GM12878 (cell line): ENCODE measurements at regions not wholly inside any gene's neighbourhood (a gene's known extent, or its start where the extent isn't known, plus 50 kb on each side); places are given as distances from the start of the nearest gene placed in this dataset.

Experiments used
- ATAC-seq: fragments of 200-7000 bp; cut with Tn5 transposase; 3 replicates; pipeline ENCODE4 v1.9.1; 2020; ENCODE audit warnings: mild to moderate bottlenecking, moderate library complexity
- BruUV-seq: library from RNA; stranded (reverse); fragments of 400-500 nt; replicated peaks from 2 replicates; lab custom pipeline; 2021; lab: Mats Ljungman, UMichigan
- CTCF ChIA-PET: fragments of 300-600 bp; sonication (Branson Sonifier 250); formaldehyde crosslinking; extraction: SDS; loops from one replicate; lab custom pipeline; 2021; ENCODE audit warnings: inconsistent platforms; lab: Yijun Ruan, JAX
- POLR2A ChIA-PET: fragments of 350-600 bp; formaldehyde crosslinking; extraction: SDS; loops from one replicate; lab custom pipeline; 2021; ENCODE audit warnings: inconsistent platforms; lab: Charles Lee
- RAD21 ChIA-PET: fragments of 300-600 bp; sonication (Branson Sonifier 250); formaldehyde crosslinking; loops from one replicate; lab custom pipeline; 2023; ENCODE audit warnings: antibody characterized with exemption; ENCODE audit not compliant: unreplicated experiment; lab: Charles Lee
- SMC1A ChIA-PET: fragments of 300-600 bp; sonication (Branson Sonifier 250); formaldehyde crosslinking; loops from one replicate; lab custom pipeline; 2023; ENCODE audit not compliant: unreplicated experiment, uncharacterized antibody; lab: Charles Lee
- DNase-seq: peaks from one replicate; pipeline ENCODE4 v3.0.0-alpha.2; 2011; ENCODE audit warnings: low read depth, low spot score
- FAIRE-seq: peaks from 3 replicates; lab custom pipeline; 2011; peaks lifted over from hg19 to GRCh38; lab: Jason Lieb, UNC
- H2AFZ ChIP-seq: 2 replicates; pipeline ENCODE4 v1.6.0; 2011; ENCODE audit warnings: low read depth, low read length, control low read depth; ENCODE audit not compliant: control insufficient read depth
- H3K27ac ChIP-seq: 2 replicates; pipeline ENCODE4 v1.5.1; 2011; ENCODE audit warnings: control low read depth; ENCODE audit not compliant: control insufficient read depth, insufficient read depth
- H3K27me3 ChIP-seq, 2 experiments: replicated peaks in 1 of 2; 2 replicates each; pipeline versions ENCODE4 v1.6.0 to v1.6.1; 2011; ENCODE audit warnings: low read length in 1 of 2; ENCODE audit not compliant: control insufficient read depth in 2 of 2, insufficient read depth in 2 of 2
- H3K36me3 ChIP-seq, 2 experiments: 2 replicates each; pipeline ENCODE4 v1.5.1; 2011; ENCODE audit warnings: low read length in 1 of 2; ENCODE audit not compliant: control insufficient read depth in 2 of 2, insufficient read depth in 2 of 2
- H3K4me1 ChIP-seq: 2 replicates; pipeline ENCODE4 v1.6.1; 2011; ENCODE audit warnings: mild to moderate bottlenecking, low read length, moderate library complexity, mixed read lengths; ENCODE audit not compliant: control insufficient read depth, insufficient read depth
- H3K4me2 ChIP-seq: 2 replicates; pipeline ENCODE4 v1.6.0; 2011; ENCODE audit warnings: control low read depth; ENCODE audit not compliant: control insufficient read depth, insufficient read depth
- H3K4me3 ChIP-seq: fragments of 200-600 bp; sonication (generic); 2 replicates; pipeline ENCODE4 v1.5.1; 2016
- H3K79me2 ChIP-seq: 2 replicates; pipeline ENCODE4 v1.6.0; 2011; ENCODE audit warnings: low read length; ENCODE audit not compliant: control insufficient read depth, insufficient read depth
- H3K9ac ChIP-seq: 2 replicates; pipeline ENCODE4 v1.8.0; 2011; ENCODE audit warnings: low read length, control low read depth, mixed read lengths; ENCODE audit not compliant: control insufficient read depth, insufficient read depth
- H3K9me3 ChIP-seq: replicated peaks from 3 replicates; pipeline ENCODE4 v1.5.1; 2011; ENCODE audit warnings: mild to moderate bottlenecking, low read length; ENCODE audit not compliant: control insufficient read depth, insufficient read depth
- H4K20me1 ChIP-seq: 2 replicates; pipeline ENCODE4 v1.6.0; 2011; ENCODE audit not compliant: control insufficient read depth, insufficient read depth
- GABPA ChIP-seq: IDR thresholded peaks from 2 replicates; pipeline ENCODE4 v1.6.1; 2014; ENCODE audit warnings: antibody characterized with exemption, low read depth, mild to moderate bottlenecking, inconsistent platforms
- SREBF2 ChIP-seq: IDR thresholded peaks from 2 replicates; pipeline ENCODE4 v1.6.1; 2012; ENCODE audit warnings: mild to moderate bottlenecking, low read length
- WGBS: methylation state at CpG from one replicate; pipeline ENCODE4 v1.1.6; 2016; ENCODE audit warnings: low lambda C conversion rate; ENCODE audit not compliant: insufficient replicate concordance, insufficient coverage; ENCODE audit errors: missing lambda C conversion rate; 5-methylcytosine and 5-hydroxymethylcytosine counted together
- in situ Hi-C: fragments of 300-500 bp; cut with MboI; formaldehyde crosslinking; loops from 9 replicates; pipeline ENCODE4 v1.14.3; 2018; ENCODE audit warnings: mixed read lengths
- intact Hi-C: fragments of 100-400 bp; cut with micrococcal nuclease; formaldehyde crosslinking; loops from one replicate; pipeline ENCODE4 v1.14.2; 2022; ENCODE audit not compliant: unreplicated experiment
- TF ChIP-seq, protein P1 (sequence below): IDR thresholded peaks from 2 replicates; pipeline ENCODE4 v1.6.1; 2012; ENCODE audit warnings: improper control_type of control experiment, low read depth, low read length; ENCODE audit not compliant: insufficient replicate concordance
- TF ChIP-seq, protein P2 (sequence below): fragments of 450-650 bp; IDR thresholded peaks from 2 replicates; pipeline ENCODE4 v1.6.1; 2017; ENCODE audit warnings: mild to moderate bottlenecking, low read depth, inconsistent platforms; ENCODE audit not compliant: poor library complexity, severe bottlenecking
- TF ChIP-seq, protein P3 (sequence below): fragments of 450-650 bp; IDR thresholded peaks from 2 replicates; pipeline ENCODE4 v1.6.1; 2016; ENCODE audit warnings: mild to moderate bottlenecking, moderate library complexity, borderline replicate concordance
- TF ChIP-seq, protein P4 (sequence below): fragments of 450-650 bp; formaldehyde crosslinking; IDR thresholded peaks from 2 replicates; pipeline ENCODE4 v1.5.0; 2022; ENCODE audit warnings: mild to moderate bottlenecking, missing genetic modification characterization

DNA sequence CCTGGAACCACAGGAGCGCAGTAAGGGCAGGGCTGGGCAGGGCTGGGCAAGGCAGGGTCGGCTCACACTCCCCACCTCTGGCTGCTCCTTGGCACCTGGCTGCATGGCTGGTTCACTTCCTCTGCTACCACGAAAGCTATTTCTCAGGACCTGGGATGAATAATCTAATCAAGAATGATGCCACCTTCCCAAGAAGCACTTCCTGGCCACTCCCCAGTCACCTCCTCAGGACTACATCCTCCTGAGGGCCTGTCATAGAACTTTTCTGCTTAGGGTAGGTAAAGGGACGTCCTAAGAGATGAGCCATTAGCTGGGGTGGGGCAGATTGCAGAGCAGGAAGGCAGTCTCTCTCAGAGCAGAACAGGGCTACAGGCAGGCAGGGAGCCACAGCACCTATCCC is 288.2 kb upstream of the MAP3K1 start (continued):
- TF ChIP-seq, protein P1, sequence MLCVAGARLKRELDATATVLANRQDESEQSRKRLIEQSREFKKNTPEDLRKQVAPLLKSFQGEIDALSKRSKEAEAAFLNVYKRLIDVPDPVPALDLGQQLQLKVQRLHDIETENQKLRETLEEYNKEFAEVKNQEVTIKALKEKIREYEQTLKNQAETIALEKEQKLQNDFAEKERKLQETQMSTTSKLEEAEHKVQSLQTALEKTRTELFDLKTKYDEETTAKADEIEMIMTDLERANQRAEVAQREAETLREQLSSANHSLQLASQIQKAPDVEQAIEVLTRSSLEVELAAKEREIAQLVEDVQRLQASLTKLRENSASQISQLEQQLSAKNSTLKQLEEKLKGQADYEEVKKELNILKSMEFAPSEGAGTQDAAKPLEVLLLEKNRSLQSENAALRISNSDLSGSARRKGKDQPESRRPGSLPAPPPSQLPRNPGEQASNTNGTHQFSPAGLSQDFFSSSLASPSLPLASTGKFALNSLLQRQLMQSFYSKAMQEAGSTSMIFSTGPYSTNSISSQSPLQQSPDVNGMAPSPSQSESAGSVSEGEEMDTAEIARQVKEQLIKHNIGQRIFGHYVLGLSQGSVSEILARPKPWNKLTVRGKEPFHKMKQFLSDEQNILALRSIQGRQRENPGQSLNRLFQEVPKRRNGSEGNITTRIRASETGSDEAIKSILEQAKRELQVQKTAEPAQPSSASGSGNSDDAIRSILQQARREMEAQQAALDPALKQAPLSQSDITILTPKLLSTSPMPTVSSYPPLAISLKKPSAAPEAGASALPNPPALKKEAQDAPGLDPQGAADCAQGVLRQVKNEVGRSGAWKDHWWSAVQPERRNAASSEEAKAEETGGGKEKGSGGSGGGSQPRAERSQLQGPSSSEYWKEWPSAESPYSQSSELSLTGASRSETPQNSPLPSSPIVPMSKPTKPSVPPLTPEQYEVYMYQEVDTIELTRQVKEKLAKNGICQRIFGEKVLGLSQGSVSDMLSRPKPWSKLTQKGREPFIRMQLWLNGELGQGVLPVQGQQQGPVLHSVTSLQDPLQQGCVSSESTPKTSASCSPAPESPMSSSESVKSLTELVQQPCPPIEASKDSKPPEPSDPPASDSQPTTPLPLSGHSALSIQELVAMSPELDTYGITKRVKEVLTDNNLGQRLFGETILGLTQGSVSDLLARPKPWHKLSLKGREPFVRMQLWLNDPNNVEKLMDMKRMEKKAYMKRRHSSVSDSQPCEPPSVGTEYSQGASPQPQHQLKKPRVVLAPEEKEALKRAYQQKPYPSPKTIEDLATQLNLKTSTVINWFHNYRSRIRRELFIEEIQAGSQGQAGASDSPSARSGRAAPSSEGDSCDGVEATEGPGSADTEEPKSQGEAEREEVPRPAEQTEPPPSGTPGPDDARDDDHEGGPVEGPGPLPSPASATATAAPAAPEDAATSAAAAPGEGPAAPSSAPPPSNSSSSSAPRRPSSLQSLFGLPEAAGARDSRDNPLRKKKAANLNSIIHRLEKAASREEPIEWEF = no peak
- TF ChIP-seq, protein P2, sequence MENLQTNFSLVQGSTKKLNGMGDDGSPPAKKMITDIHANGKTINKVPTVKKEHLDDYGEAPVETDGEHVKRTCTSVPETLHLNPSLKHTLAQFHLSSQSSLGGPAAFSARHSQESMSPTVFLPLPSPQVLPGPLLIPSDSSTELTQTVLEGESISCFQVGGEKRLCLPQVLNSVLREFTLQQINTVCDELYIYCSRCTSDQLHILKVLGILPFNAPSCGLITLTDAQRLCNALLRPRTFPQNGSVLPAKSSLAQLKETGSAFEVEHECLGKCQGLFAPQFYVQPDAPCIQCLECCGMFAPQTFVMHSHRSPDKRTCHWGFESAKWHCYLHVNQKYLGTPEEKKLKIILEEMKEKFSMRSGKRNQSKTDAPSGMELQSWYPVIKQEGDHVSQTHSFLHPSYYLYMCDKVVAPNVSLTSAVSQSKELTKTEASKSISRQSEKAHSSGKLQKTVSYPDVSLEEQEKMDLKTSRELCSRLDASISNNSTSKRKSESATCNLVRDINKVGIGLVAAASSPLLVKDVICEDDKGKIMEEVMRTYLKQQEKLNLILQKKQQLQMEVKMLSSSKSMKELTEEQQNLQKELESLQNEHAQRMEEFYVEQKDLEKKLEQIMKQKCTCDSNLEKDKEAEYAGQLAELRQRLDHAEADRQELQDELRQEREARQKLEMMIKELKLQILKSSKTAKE = no peak
- TF ChIP-seq SREBF2 = no peak

DNA sequence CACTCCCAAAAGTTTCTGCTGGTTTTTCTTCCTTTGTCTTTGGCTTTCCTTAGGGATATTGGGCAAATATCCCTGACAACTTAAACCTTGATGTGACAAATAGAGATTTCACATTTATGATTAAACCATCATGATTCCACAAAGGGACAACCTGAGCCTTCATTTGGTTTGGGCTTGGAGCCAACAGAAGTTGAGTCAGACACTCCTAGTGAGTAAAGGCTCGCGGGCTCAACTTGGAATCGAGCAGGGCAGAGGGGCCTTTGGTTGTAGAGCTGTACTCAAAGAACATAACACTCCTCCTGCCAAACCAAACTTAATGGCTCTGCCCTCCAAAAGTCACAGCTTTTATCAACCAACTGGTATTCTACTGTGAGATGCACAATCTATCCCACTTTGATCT is 290.2 kb upstream of the MAP3K1 start:
- Histone ChIP-seq H3K27ac (no peak overlapping the region), H4K20me1 (no peaks in the 10 kb centered on the region), H3K4me2 (no peak overlapping the region), H3K27me3 (0 out of 4 replicates have a peak, but pooled peaks cover 0 to 2% of the 10 kb centered on the region in 2 experiments), H2AFZ (no peak overlapping the region), H3K36me3 (no peaks in the 10 kb centered on the region), H3K9me3 (no peaks in the 10 kb centered on the region), H3K4me3 (no peak overlapping the region), H3K4me1 (no peaks in the 10 kb centered on the region), H3K9ac (no peak overlapping the region), H3K79me2 (no peaks in the 10 kb centered on the region)
- ChIA-PET POLR2A (no interaction called here), RAD21 (no interaction called here), SMC1A (interaction anchor here (1.3 kb wide), 1 partner anchor 9 kb away, joined by 3 read pairs; no protein-coding TSS in a partner anchor), CTCF (no interaction called here)
- no TSS peak for BruUV-seq
- DNase-seq (no peak), ATAC-seq (no peak), FAIRE-seq (no peak)
- 75% methylated on average over 3 of the region's 3 CpGs for WGBS
- in situ Hi-C loops = no loop called here
- intact Hi-C loops = no loop called here
- TF ChIP-seq, protein P3, sequence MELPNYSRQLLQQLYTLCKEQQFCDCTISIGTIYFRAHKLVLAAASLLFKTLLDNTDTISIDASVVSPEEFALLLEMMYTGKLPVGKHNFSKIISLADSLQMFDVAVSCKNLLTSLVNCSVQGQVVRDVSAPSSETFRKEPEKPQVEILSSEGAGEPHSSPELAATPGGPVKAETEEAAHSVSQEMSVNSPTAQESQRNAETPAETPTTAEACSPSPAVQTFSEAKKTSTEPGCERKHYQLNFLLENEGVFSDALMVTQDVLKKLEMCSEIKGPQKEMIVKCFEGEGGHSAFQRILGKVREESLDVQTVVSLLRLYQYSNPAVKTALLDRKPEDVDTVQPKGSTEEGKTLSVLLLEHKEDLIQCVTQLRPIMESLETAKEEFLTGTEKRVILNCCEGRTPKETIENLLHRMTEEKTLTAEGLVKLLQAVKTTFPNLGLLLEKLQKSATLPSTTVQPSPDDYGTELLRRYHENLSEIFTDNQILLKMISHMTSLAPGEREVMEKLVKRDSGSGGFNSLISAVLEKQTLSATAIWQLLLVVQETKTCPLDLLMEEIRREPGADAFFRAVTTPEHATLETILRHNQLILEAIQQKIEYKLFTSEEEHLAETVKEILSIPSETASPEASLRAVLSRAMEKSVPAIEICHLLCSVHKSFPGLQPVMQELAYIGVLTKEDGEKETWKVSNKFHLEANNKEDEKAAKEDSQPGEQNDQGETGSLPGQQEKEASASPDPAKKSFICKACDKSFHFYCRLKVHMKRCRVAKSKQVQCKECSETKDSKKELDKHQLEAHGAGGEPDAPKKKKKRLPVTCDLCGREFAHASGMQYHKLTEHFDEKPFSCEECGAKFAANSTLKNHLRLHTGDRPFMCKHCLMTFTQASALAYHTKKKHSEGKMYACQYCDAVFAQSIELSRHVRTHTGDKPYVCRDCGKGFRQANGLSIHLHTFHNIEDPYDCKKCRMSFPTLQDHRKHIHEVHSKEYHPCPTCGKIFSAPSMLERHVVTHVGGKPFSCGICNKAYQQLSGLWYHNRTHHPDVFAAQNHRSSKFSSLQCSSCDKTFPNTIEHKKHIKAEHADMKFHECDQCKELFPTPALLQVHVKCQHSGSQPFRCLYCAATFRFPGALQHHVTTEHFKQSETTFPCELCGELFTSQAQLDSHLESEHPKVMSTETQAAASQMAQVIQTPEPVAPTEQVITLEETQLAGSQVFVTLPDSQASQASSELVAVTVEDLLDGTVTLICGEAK = no peak
- TF ChIP-seq, protein P4, sequence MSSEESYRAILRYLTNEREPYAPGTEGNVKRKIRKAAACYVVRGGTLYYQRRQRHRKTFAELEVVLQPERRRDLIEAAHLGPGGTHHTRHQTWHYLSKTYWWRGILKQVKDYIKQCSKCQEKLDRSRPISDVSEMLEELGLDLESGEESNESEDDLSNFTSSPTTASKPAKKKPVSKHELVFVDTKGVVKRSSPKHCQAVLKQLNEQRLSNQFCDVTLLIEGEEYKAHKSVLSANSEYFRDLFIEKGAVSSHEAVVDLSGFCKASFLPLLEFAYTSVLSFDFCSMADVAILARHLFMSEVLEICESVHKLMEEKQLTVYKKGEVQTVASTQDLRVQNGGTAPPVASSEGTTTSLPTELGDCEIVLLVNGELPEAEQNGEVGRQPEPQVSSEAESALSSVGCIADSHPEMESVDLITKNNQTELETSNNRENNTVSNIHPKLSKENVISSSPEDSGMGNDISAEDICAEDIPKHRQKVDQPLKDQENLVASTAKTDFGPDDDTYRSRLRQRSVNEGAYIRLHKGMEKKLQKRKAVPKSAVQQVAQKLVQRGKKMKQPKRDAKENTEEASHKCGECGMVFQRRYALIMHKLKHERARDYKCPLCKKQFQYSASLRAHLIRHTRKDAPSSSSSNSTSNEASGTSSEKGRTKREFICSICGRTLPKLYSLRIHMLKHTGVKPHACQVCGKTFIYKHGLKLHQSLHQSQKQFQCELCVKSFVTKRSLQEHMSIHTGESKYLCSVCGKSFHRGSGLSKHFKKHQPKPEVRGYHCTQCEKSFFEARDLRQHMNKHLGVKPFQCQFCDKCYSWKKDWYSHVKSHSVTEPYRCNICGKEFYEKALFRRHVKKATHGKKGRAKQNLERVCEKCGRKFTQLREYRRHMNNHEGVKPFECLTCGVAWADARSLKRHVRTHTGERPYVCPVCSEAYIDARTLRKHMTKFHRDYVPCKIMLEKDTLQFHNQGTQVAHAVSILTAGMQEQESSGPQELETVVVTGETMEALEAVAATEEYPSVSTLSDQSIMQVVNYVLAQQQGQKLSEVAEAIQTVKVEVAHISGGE (CRISPR knock-in tag) = no peak
- TF ChIP-seq GABPA = no peak
